Heart left ventricle (tissue), 13 donors: ENCODE measurements at regions not wholly inside any gene's neighbourhood (a gene's known extent, or its start where the extent isn't known, plus 50 kb on each side); places are given as distances from the start of the nearest gene placed in this dataset.

Source experiments
- CTCF ChIP-seq, 12 donors: fragments of 200-600 bp; sonication (generic) in 4 of 12; IDR thresholded peaks; one replicate each; pipeline versions ENCODE4 v1.5.0 to v1.8.0; 2018 to 2022; ENCODE audit warnings: antibody characterized with exemption in 12 of 12, mild to moderate bottlenecking in 5 of 12
- POLR2A ChIP-seq, 2 donors: fragments of 450-650 bp; IDR thresholded peaks; one replicate each; pipeline ENCODE4 v1.6.1; 2017; ENCODE audit warnings: antibody characterized with exemption in 2 of 2, mild to moderate bottlenecking in 2 of 2, moderate library complexity in 2 of 2
- donor health status: ischemic (EF 13 %, LVEDD 7.1; RV severe dilation, severe dysfunction).
- donor health status: DM: no; HTN: yes; CAD: no.
- donor health status: DM: no; HTN: no; CAD: no.
- donor health status: ischemic (EF 25% LVEDD 6.9; RV normal size, moderate dysfunction).
- donor health status: ischemic (EF 25% LVEDD 5.7; RV mildly dilated, moderate dysfunction).
- donor health status: ischemic (EF 35%, LVEDD 5.7; RV mildly dilated, moderate dysfunction).
- donor health status: nonischemic (EF 11% LVEDD 7.7; RV severe dilation, severe dysfunction).
- donor health status: DM: yes; HTN: yes; CAD: no.
- donor health status: PGD.
- donor health status: ischemic (EF 29% LVEDD 5.4; RV normal size, mild dysfunction).
- donor health status: nonischemic (EF 23%, LVEDD 6.1; RV moderate dilation, normal function).

- TF ChIP-seq CTCF (IDR thresholded peaks at IDR 0.05) (no peak), POLR2A (IDR thresholded peaks at IDR 0.05) (no peak)
These were observed 174.7 kb downstream of the HMHB1 start for GRCh38 chr5:143986516-143987212.
